Choroid plexus epithelial cell (primary cell): ENCODE measurements at regions not wholly inside any gene's neighbourhood (a gene's known extent, or its start where the extent isn't known, plus 50 kb on each side); places are given as distances from the start of the nearest gene placed in this dataset.
A peak's percentile ranks its signal among the peaks of the same experiment; 100 is the strongest.

Experiments
- DNase-seq: peaks from one replicate; pipeline ENCODE4 v3.0.0-alpha.2; 2010; ENCODE audit warnings: low read depth
- H3K4me3 ChIP-seq: 2 replicates; pipeline ENCODE4 v1.5.1; 2011; ENCODE audit warnings: low read depth, mild to moderate bottlenecking, control low read depth, low read length, moderate library complexity
- TF ChIP-seq, protein P1 (sequence below): conservative IDR thresholded peaks from 2 replicates; pipeline ENCODE4 v1.5.1; 2011; ENCODE audit warnings: low read depth, mild to moderate bottlenecking, control low read depth, inconsistent platforms, low read length, moderate library complexity

DNA sequence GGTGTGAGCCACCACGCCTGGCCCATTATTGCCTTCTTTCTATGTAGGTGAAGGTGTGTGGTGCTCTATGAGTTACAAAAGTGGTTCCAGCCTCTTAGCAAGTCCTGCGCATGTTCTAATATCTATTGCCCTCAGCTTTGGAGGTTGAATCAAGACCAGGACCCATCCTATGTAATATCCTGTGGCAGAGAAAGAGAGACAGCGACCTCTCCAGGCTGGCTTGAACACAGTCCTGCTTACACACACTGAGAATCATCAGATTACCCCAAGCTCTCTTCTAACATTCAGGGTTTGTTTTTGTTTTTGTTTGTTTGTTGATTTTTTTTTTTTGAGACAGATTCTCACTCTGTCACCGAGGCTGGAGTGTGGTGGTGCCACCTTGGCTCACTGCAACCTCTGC is 94.7 kb upstream of the OSMR start:
- TF ChIP-seq, protein P1, sequence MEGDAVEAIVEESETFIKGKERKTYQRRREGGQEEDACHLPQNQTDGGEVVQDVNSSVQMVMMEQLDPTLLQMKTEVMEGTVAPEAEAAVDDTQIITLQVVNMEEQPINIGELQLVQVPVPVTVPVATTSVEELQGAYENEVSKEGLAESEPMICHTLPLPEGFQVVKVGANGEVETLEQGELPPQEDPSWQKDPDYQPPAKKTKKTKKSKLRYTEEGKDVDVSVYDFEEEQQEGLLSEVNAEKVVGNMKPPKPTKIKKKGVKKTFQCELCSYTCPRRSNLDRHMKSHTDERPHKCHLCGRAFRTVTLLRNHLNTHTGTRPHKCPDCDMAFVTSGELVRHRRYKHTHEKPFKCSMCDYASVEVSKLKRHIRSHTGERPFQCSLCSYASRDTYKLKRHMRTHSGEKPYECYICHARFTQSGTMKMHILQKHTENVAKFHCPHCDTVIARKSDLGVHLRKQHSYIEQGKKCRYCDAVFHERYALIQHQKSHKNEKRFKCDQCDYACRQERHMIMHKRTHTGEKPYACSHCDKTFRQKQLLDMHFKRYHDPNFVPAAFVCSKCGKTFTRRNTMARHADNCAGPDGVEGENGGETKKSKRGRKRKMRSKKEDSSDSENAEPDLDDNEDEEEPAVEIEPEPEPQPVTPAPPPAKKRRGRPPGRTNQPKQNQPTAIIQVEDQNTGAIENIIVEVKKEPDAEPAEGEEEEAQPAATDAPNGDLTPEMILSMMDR = peak; percentile 48
- DNase-seq = peak; percentile 42
- no peak overlapping the region for H3K4me3 ChIP-seq

GRCh38 chr5:38752012-38752536 is 93.7 kb upstream of the OSMR start:
- no peak overlapping the region for H3K4me3 ChIP-seq
- DNase-seq = no peak
- TF ChIP-seq, protein P1 = no peak

GRCh38 chr5:38752622-38753021 is 93.2 kb upstream of the OSMR start:
- TF ChIP-seq, protein P1 = no peak
- H3K4me3 ChIP-seq = no peak overlapping the region
- no peak for DNase-seq

DNA sequence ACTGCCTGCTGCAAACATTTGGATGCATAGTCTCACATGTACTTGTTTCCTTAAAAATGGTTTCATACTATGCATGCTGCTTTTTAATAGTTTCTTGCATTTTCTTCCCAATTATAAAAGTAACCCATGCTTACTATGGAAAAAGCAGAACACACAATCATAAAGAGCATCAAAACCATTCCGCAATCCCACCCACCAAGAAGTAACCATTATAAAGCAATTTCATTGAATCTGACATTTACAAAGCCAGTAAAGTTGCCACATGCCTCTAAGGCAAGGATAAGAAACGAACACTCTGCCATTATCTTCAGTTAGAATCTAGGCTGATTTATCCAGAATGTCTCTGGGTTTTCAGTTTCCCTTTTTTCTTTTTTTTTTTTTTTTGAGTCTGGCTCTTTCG is 92.7 kb upstream of the OSMR start:
- DNase-seq = no peak
- H3K4me3 ChIP-seq = no peak overlapping the region
- TF ChIP-seq, protein P1 = no peak

DNA sequence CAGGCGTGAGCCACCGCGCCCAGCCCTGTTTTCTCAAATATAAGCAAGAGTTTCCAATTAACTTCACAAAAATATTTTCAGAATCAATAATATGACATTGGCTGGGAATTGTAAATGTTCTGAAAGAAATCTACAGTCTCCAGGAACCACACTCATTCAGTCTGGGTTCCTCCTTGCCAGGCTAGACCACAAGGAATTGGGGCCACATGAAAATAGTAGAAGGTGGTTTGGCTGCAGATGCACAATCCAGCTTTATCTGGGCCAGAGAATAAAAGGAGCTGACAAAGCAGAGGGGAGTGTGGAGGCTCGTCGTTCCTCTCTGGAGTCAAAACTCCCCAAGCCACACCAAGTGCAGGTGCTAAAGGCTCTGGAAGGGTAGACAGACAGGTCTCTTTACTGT is 92.0 kb upstream of the OSMR start:
- TF ChIP-seq, protein P1 = no peak
- H3K4me3 ChIP-seq = no peak overlapping the region
- DNase-seq = no peak

DNA sequence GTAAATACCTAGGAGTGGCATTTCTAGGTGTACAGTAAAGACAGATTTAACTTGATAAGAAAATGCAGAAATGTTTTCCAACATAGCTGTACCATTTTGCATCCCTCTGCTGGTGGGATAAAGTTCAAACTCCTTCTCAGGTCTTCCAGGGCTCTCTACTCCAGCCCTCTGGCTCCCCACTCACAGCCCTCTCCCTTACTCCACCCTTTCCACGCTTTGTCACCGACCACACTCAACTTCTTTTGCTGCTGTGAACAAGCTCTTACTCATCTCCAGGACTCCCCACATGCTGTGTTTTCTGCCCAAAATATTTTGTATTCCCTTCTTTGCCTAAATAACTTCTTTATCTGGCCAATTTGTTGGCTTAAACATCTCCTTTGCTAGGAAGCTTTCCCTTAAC is 90.6 kb upstream of the OSMR start:
- peak; percentile 62 for DNase-seq
- TF ChIP-seq, protein P1 = peak; percentile 19
- no peak overlapping the region for H3K4me3 ChIP-seq

GRCh38 chr5:38756068-38756467 is 89.7 kb upstream of the OSMR start:
- TF ChIP-seq, protein P1 = no peak
- H3K4me3 ChIP-seq = no peak overlapping the region
- DNase-seq = no peak
